Activated CD4-positive, alpha-beta T cell treated with anti-CD3 and anti-CD28 coated beads, Interleukin-2, amount 50 U/mL, for 4 hours (primary cell): ENCODE measurements at regions not wholly inside any gene's neighbourhood (a gene's known extent, or its start where the extent isn't known, plus 50 kb on each side); places are given as distances from the start of the nearest gene placed in this dataset.

Source experiments
- DNase-seq, 2 experiments: peaks; one replicate each; pipeline ENCODE4 v3.0.0-alpha.2; 2020

DNA sequence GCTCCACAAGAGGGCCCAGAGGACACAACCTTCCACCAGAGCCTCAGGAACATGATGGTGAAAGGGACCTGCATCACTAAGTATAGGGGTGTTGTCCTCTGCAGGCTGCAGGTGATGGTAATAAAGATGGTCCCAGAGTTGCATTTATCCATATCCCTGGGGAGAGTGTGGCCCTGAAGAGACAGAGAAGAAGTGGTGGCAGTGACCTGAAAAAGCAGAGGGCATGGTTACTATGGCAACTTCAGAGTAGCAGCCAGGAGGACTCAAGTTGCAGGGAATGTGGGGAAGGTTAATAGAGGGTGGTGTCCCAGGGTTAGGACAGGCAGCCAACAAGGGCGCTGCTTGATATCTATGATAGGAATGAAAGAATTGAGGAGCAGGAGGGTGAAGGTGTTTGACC lies 57.1 kb downstream of the HLA-A start:
- DNase-seq: no peak

- no peak for DNase-seq
These were observed 57.9 kb downstream of the HLA-A start for GRCh38 chr6:30000156-30000791.

GRCh38 chr6:30002871-30003270 lies 58.2 kb upstream of the POLR1H start:
- no peak for DNase-seq

DNA sequence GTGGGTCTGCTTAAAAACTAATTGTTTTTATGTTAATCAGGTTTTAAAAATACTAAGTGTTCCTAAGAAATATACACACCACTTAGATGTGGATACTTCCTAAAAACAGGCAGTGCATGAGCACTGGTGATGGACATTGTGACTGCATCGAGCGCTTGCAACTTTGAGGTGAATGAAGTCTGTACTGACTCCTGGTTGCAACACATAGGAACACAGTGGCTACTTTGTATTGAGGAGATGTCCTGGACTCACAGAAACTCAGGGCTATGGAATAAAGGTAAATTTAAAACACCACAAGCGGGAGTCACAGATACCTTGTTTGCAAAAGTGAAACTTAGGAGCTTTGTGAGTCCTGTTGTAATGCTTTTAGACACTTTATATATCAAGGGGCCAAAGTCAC lies 55.6 kb upstream of the POLR1H start:
- DNase-seq: no peak

GRCh38 chr6:30006170-30007131 lies 54.6 kb upstream of the POLR1H start:
- peak in 1 of 2 experiments; percentile 7 for DNase-seq

GRCh38 chr6:30007132-30007764 lies 53.8 kb upstream of the POLR1H start:
- no peak for DNase-seq

DNA sequence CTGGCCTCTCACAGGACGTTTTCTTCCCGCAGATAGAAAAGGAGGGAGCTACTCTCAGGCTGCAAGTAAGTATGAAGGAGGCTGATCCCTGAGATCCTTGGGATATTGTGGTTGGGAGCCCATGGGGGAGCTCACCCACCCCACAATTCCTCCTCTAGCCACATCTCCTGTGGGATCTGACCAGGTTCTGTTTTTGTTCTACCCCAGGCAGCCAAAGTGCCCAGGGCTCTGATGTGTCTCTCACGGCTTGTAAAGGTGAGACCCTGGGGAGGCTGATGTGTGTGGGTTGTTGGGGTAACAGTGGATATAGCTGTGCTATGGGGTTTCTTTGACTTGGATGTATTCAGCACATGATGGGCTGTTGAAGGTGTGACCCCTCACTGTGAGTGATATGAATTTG lies 52.0 kb upstream of the POLR1H start:
- DNase-seq: no peak
